Osteocyte (in vitro differentiated cells): ENCODE measurements at regions not wholly inside any gene's neighbourhood (a gene's known extent, or its start where the extent isn't known, plus 50 kb on each side); places are given as distances from the start of the nearest gene placed in this dataset.

ENCODE experiments used
- DNase-seq: peaks from one replicate; pipeline ENCODE4 v3.0.0; 2021; ENCODE audit warnings: mixed read lengths; ENCODE audit not compliant: unreplicated experiment; ENCODE audit errors: extremely low spot score
- H3K27ac Mint-ChIP-seq: one replicate; pipeline ENCODE4 v1.8.0; 2021; ENCODE audit warnings: mild to moderate bottlenecking, mixed read lengths; ENCODE audit not compliant: unreplicated experiment
- H3K27me3 Mint-ChIP-seq: one replicate; pipeline ENCODE4 v1.8.0; 2021; ENCODE audit warnings: mixed read lengths; ENCODE audit not compliant: unreplicated experiment
- H3K36me3 Mint-ChIP-seq: one replicate; pipeline ENCODE4 v1.8.0; 2021; ENCODE audit warnings: mixed read lengths; ENCODE audit not compliant: unreplicated experiment
- H3K4me1 Mint-ChIP-seq: one replicate; pipeline ENCODE4 v1.8.0; 2021; ENCODE audit warnings: mixed read lengths; ENCODE audit not compliant: unreplicated experiment
- H3K4me3 Mint-ChIP-seq: one replicate; pipeline ENCODE4 v1.8.0; 2021; ENCODE audit warnings: mild to moderate bottlenecking, moderate library complexity, mixed read lengths; ENCODE audit not compliant: unreplicated experiment
- H3K9me3 Mint-ChIP-seq: one replicate; pipeline ENCODE4 v1.8.0; 2021; ENCODE audit warnings: mixed read lengths; ENCODE audit not compliant: unreplicated experiment
- TF ChIP-seq, protein P1 (sequence below): fragments of 200-600 bp; sonication (generic); IDR thresholded peaks from 2 replicates; pipeline ENCODE4 v1.5.0; 2021; ENCODE audit warnings: antibody characterized with exemption, mild to moderate bottlenecking, moderate library complexity

DNA sequence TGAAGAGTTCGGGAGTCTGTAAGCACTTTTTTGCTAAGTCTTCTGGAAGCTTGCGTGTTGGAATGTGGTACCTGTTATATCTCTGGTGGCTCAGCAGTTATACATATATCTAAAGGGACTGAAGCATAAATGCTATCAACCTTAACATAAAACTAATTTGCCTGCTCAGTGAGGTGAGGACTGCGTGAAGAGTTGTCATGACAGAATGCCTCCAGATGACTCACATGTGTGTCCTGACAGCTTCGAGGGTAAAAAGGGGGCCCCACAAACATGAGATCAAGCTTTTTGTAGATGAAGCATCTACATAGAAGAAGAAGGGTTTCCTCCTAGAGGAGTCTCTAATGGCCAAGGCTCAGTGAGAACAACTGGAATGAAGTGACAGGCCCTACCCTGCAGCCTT, 88.8 kb upstream of the C3orf80 start:
- DNase-seq: no peak

DNA sequence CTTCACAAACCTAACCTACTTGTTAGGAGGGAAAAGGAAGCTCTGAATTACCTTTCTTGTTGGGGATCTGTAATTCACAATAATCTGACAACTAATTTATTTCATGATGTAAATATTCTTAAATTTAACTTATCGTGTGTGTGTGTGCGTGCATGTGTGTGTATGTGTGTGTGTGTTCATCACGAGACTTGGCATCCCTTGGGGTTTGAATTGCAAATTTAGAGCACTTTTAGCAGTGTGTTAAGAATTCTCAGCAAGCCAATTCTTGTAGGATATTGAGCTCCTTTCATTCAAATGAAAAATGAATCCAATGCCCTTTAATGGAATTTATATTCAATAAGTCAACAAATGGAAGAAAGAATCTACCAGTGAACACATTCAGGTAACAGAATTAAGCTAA, 85.9 kb upstream of the C3orf80 start:
- Mint-ChIP-seq H3K4me1 (peaks cover 2% of the 10 kb centered on the region), H3K4me3 (no peak overlapping the region), H3K9me3 (peaks cover 13% of the 10 kb centered on the region), H3K27ac (no peak overlapping the region), H3K36me3 (no peaks in the 10 kb centered on the region), H3K27me3 (peaks cover 6% of the 10 kb centered on the region)
- TF ChIP-seq, protein P1, sequence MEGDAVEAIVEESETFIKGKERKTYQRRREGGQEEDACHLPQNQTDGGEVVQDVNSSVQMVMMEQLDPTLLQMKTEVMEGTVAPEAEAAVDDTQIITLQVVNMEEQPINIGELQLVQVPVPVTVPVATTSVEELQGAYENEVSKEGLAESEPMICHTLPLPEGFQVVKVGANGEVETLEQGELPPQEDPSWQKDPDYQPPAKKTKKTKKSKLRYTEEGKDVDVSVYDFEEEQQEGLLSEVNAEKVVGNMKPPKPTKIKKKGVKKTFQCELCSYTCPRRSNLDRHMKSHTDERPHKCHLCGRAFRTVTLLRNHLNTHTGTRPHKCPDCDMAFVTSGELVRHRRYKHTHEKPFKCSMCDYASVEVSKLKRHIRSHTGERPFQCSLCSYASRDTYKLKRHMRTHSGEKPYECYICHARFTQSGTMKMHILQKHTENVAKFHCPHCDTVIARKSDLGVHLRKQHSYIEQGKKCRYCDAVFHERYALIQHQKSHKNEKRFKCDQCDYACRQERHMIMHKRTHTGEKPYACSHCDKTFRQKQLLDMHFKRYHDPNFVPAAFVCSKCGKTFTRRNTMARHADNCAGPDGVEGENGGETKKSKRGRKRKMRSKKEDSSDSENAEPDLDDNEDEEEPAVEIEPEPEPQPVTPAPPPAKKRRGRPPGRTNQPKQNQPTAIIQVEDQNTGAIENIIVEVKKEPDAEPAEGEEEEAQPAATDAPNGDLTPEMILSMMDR: no peak
- DNase-seq: no peak

More for the DNA sequence above, 88.8 kb upstream of the C3orf80 start:
- TF ChIP-seq, protein P1: no peak
- Mint-ChIP-seq H3K4me1 (peaks cover 2% of the 10 kb centered on the region), H3K27me3 (no peaks in the 10 kb centered on the region), H3K36me3 (no peaks in the 10 kb centered on the region), H3K27ac (no peak overlapping the region), H3K4me3 (no peak overlapping the region), H3K9me3 (no peaks in the 10 kb centered on the region)

DNA sequence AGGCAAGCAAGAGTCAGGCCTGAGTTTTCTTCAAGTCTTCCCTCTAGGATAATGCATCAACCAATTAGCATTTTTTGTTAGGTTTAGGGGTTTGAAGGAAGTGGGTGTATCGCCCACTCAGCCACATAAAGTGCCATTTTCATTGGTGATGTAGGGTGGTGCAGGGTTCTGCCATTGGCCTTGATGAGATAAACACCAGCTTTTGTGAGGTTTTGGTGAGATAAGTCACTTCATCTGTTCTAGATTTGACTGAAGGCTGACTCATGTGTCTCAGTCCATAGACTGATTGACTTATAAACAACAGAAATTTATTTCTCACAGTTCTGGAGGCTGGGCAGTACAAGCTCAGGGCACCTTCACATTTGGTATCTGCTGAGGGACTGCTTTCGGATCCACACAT, 84.5 kb upstream of the C3orf80 start:
- TF ChIP-seq, protein P1: no peak
- H3K4me1 Mint-ChIP-seq: no peaks in the 10 kb centered on the region
- peaks cover 6% of the 10 kb centered on the region for H3K27me3 Mint-ChIP-seq
- H3K4me3 Mint-ChIP-seq: no peak overlapping the region
- no peaks in the 10 kb centered on the region for H3K36me3 Mint-ChIP-seq
- peaks cover 13% of the 10 kb centered on the region for H3K9me3 Mint-ChIP-seq
- H3K27ac Mint-ChIP-seq: no peak overlapping the region
- DNase-seq: no peak

GRCh38 chr3:160141485-160142185, 83.6 kb upstream of the C3orf80 start:
- Mint-ChIP-seq H3K27ac (no peak overlapping the region), H3K4me1 (no peaks in the 10 kb centered on the region), H3K4me3 (no peak overlapping the region), H3K36me3 (no peaks in the 10 kb centered on the region), H3K27me3 (peaks cover 6% of the 10 kb centered on the region), H3K9me3 (peaks cover 13% of the 10 kb centered on the region)
- TF ChIP-seq, protein P1: no peak
- no peak for DNase-seq

DNA sequence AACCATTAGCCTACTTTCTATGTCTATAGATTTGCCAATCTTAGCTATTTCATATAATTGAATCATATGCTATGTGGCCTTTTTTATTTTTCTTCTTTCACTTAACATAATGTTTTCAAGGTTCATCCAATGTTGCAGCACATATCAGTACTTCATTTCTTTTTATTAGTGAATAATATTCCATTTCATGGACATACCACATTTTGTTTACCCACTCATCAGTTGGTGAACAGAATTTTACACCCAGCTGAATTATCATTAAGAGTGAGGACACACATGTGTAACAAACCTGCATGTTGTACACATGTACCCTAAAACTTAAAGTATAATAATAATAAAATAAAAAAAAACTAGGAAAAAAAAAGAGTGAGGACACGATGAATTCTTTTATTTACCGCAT, 81.7 kb upstream of the C3orf80 start:
- TF ChIP-seq, protein P1: no peak
- no peak for DNase-seq
- no peaks in the 10 kb centered on the region for H3K4me1 Mint-ChIP-seq
- H3K9me3 Mint-ChIP-seq: peaks cover 13% of the 10 kb centered on the region
- no peak overlapping the region for H3K4me3 Mint-ChIP-seq
- peaks cover 6% of the 10 kb centered on the region for H3K27me3 Mint-ChIP-seq
- no peaks in the 10 kb centered on the region for H3K36me3 Mint-ChIP-seq
- H3K27ac Mint-ChIP-seq: no peak overlapping the region
